ENCODE measurements at regions not wholly inside any gene's neighbourhood (a gene's known extent, or its start where the extent isn't known, plus 50 kb on each side); places are given as distances from the start of the nearest gene placed in this dataset.
A peak's percentile ranks its signal among the peaks of the same experiment; 100 is the strongest.
"Not testable (repeated sequence)": the region's sequence is repeated elsewhere in the genome, so short reads cannot be mapped to it uniquely, and the experiment has no call there.

GRCh38 chr19:34041925-34042521, 130.3 kb upstream of the LSM14A start:
- peak; percentile 65 for DNase-seq

GRCh38 chr19:34044021-34044420, 128.3 kb upstream of the LSM14A start:
- no peak for DNase-seq

- DNase-seq = no peak
These were observed 122.4 kb upstream of the LSM14A start for GRCh38 chr19:34049944-34050343.

DNA sequence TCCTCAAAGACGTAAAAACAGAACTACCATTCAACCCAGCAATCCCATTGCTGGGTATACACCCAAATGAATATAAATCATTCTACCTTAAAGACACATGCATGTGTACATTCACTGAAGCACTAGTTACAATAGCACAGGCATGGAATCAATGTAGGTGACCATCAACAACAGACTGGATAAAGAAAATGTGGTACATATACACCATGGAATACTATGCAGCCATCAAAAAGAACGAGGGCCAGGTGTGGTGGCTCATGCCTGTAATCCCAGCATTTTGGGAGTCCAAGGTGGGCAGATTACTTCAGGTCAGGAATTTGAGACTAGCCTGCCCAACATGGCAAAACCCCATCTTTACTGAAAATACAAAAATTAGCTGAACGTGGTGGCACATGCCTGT, 121.9 kb upstream of the LSM14A start:
- DNase-seq = not testable (repeated sequence)

DNA sequence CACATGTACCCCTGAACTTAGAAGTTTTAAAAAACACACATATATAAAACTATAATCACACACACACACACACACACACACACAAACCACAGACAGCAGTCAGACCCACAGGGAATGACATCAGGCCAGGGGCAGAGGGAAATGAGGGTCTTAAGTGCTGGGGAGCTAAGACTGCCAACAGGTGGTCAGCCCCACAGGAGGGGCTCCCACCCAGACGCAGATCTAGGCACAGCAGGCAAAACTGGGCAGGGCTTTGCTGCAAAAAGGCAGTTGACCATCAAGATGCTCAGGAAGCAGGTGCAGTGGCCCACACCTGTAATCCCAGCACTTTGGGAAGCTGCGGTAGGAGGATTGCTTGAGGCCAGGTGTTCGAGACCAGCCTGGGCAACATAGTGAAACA, 121.0 kb upstream of the LSM14A start:
- no peak for DNase-seq

DNA sequence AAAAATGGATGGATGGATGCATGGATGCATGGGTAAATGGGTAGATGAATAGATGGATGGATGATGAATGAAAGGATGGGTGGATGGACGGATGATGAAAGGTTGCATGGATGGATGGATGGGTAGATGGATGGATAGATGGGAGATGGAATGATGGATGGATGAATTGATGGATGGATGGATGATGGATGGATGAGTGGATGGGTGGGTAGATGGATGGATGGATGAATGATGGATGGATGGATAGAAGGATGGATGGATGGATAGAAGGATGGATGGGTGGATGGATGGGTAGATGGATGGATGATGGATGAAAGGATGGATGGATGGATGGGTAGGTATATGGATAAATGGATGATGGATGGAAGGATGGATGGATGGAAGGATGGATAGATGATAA, 115.1 kb upstream of the LSM14A start:
- no peak for DNase-seq

- no peak for DNase-seq
These were observed 106.2 kb upstream of the LSM14A start for GRCh38 chr19:34066007-34066643.

- no peak for DNase-seq
These were observed 104.4 kb upstream of the LSM14A start for GRCh38 chr19:34067861-34068271.

GRCh38 chr19:34075661-34076091, 96.6 kb upstream of the LSM14A start:
- no peak for DNase-seq

GRCh38 chr19:34082289-34083077, 89.8 kb upstream of the LSM14A start:
- no peak for DNase-seq

- DNase-seq = no peak
These were observed 87.7 kb upstream of the LSM14A start for GRCh38 chr19:34084396-34085145.

DNA sequence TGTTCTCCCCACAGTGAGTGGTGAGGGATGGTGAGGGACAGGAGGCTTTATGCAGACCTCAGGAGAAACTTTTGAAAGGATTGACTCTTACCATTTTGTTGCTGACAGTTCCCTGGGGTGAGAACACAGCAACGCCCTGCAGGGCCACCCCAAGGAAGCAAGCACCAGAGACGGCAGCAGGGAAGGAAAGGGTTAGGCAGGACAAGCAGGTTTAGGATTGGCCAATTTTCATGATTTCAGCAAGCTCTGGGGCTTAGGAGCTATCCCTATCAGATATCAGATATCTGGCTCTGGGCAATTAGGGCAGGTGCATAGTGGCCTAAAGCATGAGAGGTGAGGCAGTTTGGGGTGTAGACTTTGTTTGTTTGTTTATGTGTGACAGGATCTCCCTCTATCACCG, 87.0 kb upstream of the LSM14A start:
- DNase-seq = no peak

- no peak for DNase-seq
These were observed 84.0 kb upstream of the LSM14A start for GRCh38 chr19:34088292-34088691.

GRCh38 chr19:34089566-34089965, 82.7 kb upstream of the LSM14A start:
- DNase-seq = no peak

DNA sequence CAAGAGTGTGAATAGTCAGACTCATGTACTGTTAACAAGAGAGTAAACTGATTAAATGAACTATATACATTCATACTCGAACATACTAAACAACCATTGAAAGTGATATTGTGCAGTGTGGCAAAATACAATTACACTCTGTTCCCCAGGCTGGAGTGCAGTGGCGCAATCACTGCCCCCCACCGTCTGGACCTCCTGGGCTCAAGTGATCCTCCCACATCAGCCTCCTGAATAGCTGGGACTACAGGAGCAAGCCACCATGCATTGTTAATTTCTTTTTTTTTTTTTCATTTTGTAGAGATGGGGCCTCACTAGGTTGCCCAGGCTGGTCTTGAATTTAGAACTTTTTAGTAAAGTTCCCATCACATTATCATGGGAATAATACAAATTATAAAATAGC, 77.3 kb upstream of the LSM14A start:
- no peak for DNase-seq

GRCh38 chr19:34095411-34095810, 76.9 kb upstream of the LSM14A start:
- not testable (repeated sequence) for DNase-seq

GRCh38 chr19:34096020-34096915, 76.0 kb upstream of the LSM14A start:
- no peak for DNase-seq

GRCh38 chr19:34104096-34104495, 68.2 kb upstream of the LSM14A start:
- no peak for DNase-seq

DNA sequence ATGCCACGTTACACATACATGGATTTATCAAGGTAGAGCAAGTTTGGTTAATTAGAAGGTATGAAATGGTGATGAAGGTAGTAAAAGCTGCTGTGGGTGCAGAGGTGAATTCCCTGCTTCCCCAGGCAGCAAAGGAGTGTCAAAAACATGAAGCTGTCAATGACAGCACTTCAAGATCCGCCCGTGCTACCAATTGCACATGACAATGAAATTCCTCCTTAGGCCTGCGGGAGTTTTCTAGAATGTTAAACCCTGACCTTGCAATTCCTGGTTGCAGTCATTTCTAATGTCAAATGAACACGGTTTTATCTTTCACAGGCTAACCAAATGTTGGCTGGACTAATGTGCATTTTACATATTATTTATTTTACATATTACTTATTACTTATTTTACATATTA, 67.7 kb upstream of the LSM14A start:
- no peak for DNase-seq

GRCh38 chr19:34109596-34109995, 62.7 kb upstream of the LSM14A start:
- no peak for DNase-seq

DNA sequence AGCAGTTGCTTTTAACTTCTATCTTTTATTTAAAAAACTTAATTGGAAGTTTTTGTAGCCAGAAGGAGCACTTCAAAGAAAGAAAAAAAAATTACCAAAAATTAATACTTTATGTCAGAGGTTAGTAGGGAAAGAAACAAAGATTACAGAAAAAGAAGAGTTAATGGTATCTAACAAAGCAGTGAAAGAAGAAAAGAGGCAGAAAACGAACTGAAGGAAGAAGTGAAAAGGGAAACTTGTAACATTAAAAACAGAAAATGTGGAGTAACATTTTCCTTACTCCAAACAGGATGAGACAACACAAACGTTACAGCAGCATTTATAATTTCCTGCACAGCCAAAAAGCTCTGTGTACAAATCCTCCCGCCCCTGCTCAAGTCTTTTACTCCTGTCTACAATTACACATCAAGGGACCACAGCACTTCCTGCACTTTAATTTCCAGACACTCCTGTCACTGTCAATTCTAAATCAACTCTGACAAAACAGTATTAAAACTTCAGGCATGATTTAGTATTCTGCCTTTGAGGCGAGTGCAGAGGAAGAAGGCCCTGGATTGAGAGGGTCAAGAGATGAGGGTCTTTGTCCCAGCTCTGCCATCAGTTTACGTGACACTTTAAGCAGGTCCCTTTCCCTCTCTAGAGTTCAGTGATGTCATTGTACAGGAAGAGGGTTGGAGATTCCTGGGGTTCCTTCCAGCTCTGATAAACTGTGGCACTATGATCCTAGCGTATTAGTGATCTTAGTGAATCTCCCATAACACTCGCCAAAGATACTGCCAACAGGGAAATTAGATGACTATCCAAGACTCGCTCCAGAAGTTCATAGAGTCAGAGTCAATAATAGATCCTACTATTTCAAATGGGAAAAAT, 53.2 kb upstream of the LSM14A start:
- DNase-seq = no peak
